ENCODE measurements at regions not wholly inside any gene's neighbourhood (a gene's known extent, or its start where the extent isn't known, plus 50 kb on each side); places are given as distances from the start of the nearest gene placed in this dataset.

- TF ChIP-seq CTCF (conservative IDR thresholded peaks at IDR 0.05; ENCODE audit: low read depth, low read length) (no peak), EZH2 (IDR thresholded peaks at IDR 0.05; ENCODE audit: low read length, unreplicated experiment) (no peak), EZH2phosphoT487 (IDR thresholded peaks at IDR 0.05; ENCODE audit: borderline replicate concordance, low read length) (no peak)
Measured at GRCh38 chr5:58357121-58357520, 102.8 kb downstream of the PLK2 start.

Data from PC-3 (cell line).